HG02885 (cell line): ENCODE measurements at regions not wholly inside any gene's neighbourhood (a gene's known extent, or its start where the extent isn't known, plus 50 kb on each side); places are given as distances from the start of the nearest gene placed in this dataset.

Experiments
- ATAC-seq: cut with Tn5 transposase; IDR thresholded peaks from one replicate; pipeline ENCODE4 v1.9.1; 2021; ENCODE audit warnings: mild to moderate bottlenecking; ENCODE audit not compliant: unreplicated experiment, poor library complexity

DNA sequence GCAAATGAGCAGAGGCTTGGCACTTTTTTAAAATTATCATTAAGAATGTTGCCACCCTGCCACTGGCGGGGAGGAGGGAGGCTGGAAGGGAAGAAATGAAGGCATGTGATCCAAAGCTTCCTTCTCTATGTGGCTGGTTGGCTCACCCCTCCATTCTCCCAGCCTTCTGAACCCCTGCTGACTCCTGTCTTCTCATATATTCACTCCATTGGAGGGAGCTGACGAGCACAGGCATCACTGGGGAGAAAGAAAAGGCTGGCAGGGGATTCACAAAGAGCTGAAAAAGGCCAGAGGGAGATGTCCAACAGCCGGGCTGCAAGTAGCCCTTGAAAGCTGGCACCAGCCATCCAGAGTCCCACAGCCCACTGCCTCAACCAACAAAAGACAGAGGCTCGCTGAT, 495.6 kb downstream of the BCOR start:
- no peak for ATAC-seq

DNA sequence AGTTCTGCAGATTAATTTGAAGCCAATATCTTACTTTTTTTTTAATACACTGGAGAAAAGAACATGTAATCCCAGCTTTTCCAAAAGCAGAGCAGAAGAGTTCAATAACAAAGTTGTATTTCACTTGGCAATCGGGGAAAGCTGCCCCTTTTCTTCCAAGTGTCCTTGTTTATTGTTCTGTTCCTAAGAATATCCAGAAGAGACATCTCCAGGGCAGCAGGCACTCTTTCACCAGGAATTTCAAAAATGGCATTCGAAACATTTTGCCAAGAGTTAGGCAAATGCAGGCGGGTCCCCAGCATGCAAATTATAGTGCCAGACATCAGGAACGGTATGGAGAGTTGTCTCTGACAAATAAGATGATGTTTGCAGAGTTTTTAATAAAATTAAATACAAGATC, 494.5 kb downstream of the BCOR start:
- ATAC-seq: no peak

DNA sequence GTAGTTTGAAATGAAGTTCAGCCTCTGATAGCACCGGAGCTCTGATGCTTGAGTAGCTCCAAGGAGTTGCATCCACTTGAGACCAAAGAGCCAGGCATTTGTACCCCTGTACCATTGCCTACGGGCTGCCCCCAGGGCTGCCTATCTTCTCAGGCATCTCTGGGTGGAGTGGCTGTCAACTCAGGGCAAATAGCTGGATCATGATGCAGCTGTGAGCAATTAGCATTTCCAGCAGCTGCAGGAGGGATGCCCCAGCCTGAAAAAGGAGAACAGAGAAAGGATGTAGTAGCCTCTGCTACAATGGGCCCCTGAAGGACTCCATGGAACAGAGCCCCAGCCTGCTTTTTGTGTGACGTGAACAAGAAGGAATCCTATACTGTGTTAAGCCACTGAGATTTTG, 492.6 kb downstream of the BCOR start:
- ATAC-seq: no peak

DNA sequence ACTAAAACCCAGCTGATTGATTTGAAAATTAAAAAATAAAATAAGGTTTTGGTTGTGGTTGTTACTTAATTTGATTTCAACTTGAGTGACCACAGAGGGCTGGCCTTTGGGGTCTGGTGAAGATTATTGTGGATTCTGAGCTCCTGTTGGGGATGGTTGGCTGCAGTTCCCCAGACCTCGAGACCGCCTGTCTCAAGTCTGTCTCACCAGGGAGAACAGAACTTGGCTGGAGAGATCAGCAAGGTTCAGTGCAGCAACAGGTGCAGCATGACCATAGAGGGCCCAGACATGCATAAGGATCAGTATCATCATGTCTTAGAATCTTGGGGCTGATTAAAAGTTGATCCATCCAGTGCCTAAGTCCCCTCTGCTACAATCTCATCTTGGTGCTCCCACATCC, 491.9 kb downstream of the BCOR start:
- ATAC-seq: no peak

DNA sequence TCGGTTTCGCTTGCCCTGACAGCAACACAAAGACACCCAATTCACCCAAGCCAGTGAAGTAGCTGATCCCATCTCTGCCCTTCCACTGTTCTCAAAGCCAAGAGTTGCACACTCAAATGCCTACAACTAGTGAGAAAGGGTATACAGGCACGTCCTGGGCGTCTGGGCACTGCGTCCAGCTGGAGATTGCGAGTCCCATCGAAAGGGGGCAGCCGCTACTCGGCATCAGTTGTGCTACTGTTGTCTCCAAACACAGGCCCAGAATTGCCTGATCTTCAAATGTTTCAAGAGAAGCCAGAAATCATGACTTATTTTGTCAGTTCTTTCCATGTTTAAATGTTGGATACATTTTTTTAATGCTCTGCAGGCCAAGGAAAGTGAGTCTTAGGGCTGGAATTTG, 487.8 kb downstream of the BCOR start:
- ATAC-seq: no peak

DNA sequence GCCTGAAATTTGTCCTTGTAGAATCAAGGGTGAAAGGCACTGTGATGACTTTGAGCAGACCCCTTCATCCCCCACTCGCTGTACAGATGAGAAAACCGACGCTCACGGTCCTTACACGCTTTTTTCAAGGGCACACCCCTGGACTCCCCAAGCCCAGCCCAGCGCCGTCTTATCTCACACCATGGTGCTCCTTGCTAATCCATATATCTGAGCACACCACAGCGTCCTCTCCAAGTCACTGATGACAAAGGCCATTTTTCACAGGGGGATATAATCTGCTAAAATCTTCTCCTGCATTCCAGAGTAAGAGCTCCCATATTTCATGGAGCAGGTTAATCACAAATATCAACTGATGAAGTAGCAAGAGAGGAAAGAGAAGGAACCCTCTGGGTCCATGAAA, 486.3 kb downstream of the BCOR start:
- ATAC-seq: no peak

DNA sequence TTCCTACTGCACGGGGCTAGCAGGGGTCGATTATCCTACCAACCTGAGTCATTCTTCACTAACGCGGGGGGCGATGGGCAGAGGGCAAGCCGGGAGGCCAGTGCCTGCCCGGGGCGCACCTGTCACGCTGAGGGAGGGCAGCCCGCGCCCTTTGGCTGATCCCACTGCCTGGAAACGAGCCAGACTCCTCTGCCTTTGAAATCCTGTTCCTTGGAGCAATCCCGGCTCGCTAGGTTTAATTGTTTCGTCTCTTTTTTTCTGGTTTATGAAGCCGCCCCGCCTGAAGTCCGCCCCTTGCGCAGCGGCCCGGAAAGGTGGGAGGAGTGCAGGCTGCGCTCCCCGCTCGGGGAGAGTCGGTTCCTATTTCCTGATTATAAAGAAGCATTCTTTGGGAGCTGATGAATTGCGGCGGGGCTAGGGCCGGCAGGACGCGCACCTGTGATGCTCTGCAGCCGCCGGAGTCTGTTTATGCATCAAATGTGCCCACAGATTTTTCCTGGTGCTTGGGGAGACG, 484.2 kb downstream of the BCOR start:
- no peak for ATAC-seq

DNA sequence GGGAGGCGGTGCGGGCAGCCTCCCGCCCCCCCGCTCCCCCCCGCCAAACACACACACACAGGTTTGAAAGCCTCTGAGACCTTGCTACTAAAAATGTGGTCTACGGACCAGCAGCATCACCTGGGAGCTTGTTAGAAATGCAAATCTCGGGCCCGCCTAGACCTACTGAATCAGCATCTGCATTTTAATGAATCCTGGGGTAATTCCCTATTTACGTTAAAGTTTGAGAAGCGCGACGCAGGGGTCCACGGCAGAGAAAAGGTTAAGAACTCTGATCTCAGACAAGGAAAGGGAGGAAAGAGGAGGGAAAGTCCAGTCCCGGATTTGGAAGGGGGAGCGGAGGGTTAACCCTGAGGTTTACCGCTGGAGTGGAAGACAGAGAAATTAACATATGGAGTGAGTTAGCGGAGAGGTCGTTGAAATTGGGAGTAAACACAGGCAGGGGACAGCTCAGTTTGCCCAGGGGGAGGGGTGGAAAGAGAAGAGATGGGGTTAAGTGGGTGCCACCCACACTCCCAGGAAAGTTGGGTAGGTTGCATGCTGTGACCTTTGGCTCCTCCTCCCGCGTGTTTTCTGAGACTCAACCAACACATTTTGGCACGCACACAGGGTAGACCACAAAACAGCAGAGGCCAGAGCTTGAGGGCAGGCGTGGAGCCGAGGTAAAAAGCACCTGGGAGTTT, 483.6 kb downstream of the BCOR start:
- ATAC-seq: peak; percentile 69

DNA sequence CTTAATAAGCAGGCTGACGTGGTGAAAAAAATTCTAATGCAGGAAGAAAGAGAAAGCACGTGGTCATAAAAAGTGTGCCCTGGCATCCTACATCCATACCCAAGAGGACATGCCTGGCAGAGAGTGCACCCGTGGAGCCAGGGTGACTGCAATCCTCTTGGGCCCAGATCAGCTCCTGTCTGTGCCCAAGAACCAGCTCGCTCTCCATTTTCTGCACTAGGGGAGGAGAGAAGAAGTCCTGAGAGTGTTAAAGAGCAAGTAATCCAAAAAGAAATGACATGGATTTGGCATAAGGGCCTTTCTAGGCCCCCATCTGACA, 483.1 kb downstream of the BCOR start:
- no peak for ATAC-seq

DNA sequence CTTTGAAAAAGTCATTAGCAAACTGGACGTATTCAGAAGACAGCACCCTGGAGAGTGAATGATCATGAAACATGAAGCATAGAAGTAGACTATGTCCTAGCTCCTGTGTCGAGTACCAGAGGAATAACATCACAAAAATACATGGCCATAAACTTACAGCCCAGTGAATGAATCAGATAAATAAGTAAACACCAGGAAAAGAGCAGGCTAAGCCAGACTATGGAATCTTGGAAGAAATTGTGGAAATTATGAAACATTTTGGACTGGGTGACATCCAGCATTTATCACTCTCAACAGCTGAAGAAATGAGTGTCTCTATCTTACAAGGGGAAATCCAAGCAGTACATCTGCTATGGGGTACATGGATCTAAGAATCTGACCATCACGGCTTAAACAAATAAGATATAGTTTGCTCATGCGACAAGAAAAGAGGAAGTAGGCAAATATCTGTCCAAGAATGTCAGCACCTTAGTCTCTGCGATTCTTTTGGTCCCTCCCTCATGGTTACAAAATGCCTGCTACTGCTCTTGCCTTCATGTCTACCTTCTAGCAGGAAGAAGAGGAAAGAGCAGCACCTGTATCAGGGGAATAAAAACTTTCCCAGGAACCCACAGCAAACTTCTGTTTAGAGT, 481.5 kb downstream of the BCOR start:
- peak; percentile 40 for ATAC-seq

DNA sequence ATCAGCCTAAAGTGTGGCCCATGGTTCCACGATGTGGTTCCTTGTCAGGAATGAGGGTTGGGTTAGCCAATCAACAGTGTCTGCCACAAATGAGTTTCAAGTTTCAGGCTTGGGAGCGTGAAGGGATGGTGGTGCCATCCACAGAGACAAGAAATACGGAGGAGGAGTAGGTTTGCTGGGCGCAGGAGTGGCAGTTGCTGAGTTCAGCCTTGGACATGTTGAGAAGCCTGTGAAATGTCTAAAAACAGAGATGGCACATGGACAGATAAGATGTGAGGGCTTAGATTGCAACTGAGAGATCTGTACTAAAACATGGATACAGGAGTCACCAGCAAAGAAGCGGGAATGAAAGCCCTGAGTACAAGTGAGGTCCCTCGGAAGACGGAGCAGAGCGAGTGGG, 481.0 kb downstream of the BCOR start:
- no peak for ATAC-seq

DNA sequence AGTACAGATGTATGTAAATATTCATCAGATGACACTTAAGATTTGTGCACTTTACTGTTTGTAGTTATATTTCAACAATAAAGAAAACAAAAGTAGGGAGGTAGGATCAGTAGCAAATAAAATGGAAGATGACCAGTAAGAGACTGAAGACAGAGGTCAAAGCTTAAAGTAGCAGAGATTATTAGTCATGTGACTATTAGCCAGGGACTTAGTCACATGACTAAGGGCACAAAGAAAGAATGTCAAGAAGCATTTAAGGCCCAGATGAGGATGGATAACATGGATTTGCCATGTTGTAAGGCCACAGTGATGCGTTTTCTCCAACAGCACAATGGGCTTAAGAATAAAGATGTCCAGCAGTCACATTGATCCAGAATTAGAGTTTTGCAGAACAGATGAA, 479.6 kb downstream of the BCOR start:
- no peak for ATAC-seq

DNA sequence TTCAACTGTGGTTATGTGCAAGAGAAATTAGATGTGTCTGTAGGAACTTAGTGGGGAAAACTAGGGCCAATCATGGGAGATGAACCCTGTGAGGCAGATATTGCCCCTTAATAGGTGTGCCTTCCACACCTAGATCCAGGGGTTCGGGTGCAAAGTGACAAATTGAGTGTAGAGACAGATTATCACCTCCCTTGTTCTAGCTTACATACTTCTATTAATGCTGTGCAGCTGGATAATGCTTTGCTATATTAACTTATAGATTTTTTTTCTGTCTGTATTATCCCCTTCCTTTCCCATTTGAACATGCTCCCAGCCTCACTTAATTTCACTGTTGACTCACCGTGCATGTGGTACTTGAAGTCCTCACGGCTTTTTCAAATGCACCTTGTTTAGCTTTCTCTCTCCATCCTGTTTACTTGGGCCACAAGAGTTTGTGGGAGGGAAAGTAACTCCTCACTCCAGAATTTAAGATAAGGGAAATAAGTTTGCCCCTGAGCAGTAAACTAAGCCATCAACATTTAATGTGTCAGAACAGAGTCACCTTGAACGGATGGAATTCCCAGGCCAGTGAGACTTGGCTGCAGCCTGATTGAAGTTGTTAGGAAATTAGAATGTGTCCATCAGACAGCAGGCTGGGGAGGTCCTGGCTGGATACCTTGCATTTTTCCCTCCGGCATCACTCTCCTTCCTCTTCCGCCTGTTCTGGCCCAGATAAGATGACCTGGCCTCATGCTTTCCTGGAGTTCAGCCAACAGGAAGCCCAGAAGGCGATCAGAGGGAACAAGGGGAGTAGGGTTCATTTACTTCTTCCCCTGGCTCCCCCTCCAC, 478.4 kb downstream of the BCOR start:
- ATAC-seq: no peak

DNA sequence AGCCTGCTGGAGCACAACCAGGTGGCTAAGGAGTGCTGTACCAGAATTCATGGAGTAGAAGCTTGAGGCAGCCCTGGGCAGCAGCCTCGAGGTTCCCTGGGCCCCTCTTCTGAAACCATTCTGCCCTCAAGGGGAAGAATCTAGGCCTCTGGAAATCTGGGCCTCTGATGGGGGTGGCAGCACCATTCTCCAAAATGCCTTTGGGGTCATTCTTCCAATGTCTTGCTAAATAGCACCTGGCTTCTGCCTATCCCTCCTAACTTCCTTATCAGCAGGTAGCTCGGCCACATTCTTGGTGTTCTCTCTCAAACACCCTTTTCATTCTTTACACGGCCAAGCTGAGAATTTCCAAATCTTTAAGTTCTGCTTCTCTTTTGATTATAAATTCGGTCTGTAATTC, 473.6 kb downstream of the BCOR start:
- ATAC-seq: no peak

DNA sequence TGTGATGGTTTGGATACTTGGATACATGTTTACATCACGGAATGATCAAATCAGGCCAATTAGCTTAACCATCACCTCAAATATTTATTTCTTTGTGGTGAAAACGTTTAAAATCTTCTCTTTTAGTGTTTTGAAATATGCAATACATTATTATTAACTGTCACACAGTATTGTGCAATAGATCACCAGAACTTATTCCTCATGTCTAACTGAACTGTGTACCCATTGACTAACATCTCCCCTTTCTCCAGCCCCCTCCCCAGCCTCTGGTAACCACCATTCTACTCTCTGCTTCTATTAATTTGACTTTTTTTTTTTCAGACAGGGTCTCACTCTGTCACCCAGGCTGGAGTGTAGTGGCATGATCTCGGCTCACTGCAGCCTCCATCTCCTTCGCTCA, 471.9 kb downstream of the BCOR start:
- no peak for ATAC-seq

DNA sequence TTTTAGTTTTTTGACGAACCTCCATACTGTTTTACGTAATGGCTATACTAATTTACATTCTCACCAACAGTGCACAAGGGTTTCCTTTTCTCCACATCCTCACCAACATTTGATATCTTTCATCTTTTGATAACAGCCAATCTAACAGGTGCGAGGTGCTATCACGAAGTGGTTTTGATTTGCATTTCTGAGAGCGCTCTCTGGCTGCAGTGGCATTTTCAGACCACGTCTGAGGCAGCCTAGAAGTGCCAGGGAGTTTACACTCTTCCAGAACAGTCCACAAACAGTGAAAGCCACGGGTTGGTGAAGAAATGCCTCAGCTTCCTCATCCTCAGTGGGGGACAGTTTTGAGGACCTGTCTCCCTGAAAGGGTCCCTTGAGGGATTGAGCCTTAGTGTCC, 471.0 kb downstream of the BCOR start:
- no peak for ATAC-seq

DNA sequence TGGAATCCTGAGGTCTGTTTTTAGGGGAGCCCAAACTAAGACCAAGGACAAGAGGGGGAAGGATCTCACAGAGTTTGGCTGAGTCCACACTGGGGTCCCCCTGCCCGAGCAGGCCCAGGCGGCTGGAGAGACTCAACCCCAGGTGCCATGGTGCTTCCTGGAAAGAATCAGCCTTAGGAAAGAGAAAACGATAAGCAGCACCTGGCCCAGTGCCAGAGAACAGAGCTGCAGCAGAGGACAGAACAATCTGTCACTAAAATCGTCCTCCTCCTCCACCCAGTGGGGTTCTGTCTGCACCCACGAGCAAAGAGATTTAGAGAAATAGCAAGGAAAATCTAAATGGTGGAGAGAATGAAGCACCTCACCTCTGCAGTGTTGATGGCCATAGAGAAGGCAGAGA, 470.5 kb downstream of the BCOR start:
- no peak for ATAC-seq

DNA sequence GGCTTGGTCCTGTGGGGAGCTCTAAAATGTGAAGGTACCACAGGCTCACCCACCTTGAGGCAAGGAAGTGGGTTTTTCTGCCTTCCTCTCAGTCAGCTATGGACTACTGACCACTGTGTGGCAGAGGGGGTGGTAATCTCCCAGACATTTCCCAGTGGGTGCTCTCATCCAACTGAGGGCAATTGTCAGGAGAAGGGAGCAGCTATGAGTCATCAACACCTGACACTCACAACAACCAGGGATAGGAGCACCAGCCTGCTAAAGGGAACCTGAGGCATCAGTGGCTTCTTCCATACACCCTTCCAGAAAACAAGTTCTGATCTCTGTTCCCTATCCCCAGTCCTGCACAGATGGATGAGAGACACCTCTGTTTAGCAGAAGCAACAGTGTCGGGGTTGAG, 468.8 kb downstream of the BCOR start:
- ATAC-seq: no peak

DNA sequence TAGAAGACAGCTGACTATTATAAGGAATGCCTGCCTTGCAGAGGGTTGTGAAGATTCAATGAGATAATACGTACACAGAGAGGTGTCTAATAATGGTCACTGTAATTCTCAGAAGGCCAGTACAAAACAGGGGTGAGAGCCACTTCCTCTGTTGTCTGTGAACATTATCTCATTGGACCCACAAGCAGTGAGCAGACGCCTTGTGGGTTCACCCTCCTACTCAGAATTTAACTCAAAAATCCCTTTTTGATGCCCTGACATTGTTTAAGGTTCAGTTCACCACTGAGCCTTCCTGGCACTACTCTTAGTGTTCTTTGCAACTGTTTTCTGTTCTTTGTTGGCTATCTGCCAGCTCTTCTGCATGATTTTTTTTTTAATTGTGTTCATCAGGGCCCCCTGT, 467.4 kb downstream of the BCOR start:
- ATAC-seq: no peak

DNA sequence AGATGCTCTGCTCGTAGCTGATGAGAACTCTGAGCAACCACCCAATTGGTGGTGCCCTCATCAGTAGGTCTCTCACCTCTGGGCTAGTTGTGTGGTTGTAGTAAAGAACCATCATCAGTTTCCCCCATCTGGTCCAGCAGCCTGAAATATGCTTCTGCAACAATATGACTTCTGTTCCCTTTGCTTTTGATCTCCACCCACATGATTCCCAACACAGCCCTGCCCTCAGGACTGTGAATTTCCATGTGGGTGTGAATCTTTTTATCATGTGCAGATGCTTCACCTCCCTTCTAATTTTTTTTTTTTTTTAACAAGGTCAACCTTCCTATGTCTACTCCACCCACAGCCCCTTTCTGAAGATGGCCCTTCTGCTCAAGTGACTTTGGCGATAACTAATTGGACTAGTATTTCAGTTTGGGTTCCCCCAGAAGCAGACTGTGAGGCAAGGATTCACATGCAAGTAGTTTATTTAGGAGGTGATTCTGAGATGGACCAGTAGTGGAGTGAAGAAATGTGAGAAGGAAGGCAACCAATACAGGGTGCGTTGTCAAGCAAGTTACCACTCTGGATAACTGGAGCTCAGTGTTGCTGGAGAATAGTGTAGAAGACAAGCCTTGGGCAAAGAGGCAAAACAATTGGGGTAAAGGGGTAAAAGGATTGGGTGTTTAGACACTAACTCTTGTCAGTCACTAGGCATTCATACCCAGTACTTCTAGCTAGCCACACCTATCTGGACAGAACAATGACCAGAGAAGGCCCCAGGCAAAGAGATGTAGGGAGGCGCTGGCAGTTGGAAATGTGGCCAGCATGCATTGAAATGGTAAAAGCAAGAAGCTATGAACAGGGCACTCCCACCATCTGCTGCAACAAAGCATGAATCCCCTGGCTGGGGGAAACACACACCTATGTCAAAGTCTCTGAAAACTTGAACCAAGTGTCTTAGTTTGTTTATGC, 466.2 kb downstream of the BCOR start:
- no peak for ATAC-seq
